ENCODE measurements at regions not wholly inside any gene's neighbourhood (a gene's known extent, or its start where the extent isn't known, plus 50 kb on each side); places are given as distances from the start of the nearest gene placed in this dataset.

DNA sequence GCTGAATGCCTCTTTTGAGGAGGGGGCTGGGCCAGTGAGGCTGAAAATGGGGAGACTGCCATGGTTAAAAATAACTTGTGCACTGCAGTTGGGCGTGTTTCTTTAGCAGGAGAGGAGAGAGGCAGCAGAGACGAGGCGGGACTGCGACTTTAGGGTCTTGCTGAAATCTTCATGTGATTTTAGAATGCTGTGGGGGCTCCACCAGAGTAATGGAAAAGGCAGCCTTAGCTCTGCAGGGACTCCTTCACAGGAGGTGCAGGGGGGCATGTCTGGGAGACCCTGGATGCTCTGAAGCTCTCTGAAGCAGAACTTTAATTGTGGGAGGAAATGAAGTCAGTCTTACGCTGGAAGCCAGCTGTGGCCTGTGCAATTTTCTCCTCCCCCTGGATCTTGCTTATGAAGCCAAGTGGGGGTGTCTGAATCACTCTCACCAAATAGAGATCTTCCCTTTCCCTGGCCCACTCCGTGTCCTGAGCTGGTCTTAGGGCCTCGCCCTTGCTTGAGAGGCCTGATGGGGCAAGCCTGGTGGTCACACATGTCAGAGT lies 60.8 kb downstream of the NDUFS5 start:
- no peak for TF ChIP-seq CTCF (IDR thresholded peaks at IDR 0.05 in 2 of 3, conservative IDR thresholded peaks at IDR 0.05 in 1 of 3; ENCODE audit: insufficient read depth in 2 of 3, low read depth in 1 of 3, low read length in 3 of 3)
- no peak for TF ChIP-seq ESRRA (IDR thresholded peaks at IDR 0.05; ENCODE audit: borderline replicate concordance, low read depth)
- no peak for TF ChIP-seq SMARCE1 (IDR thresholded peaks at IDR 0.05)
